Astrocyte (in vitro differentiated cells and primary cell): ENCODE measurements at regions not wholly inside any gene's neighbourhood (a gene's known extent, or its start where the extent isn't known, plus 50 kb on each side); places are given as distances from the start of the nearest gene placed in this dataset.
"Not testable (repeated sequence)": the region's sequence is repeated elsewhere in the genome, so short reads cannot be mapped to it uniquely, and the experiment has no call there.

Experiments
- DNase-seq: peaks from one replicate; pipeline ENCODE4 v3.0.0-alpha.2; 2010; ENCODE audit warnings: low read depth
- FAIRE-seq: peaks from 2 replicates; lab custom pipeline; 2011; peaks lifted over from hg19 to GRCh38; lab: Jason Lieb, UNC
- H2AFZ ChIP-seq: 2 replicates; pipeline ENCODE4 v1.6.0; 2012; ENCODE audit warnings: low read depth, low read length, inconsistent platforms
- H3K27ac ChIP-seq: 2 replicates; pipeline ENCODE4 v1.5.1; 2011; ENCODE audit warnings: low read depth, low read length, inconsistent platforms
- H3K27me3 ChIP-seq: 2 replicates; pipeline ENCODE4 v1.6.0; 2011; ENCODE audit warnings: low read length, inconsistent platforms; ENCODE audit not compliant: insufficient read depth
- H3K36me3 ChIP-seq: 2 replicates; pipeline ENCODE4 v1.5.1; 2011; ENCODE audit warnings: low read length, inconsistent platforms; ENCODE audit not compliant: insufficient read depth
- H3K4me1 ChIP-seq: 2 replicates; pipeline ENCODE4 v1.5.1; 2011; ENCODE audit warnings: low read length, inconsistent platforms; ENCODE audit not compliant: insufficient read depth
- H3K4me2 ChIP-seq: 2 replicates; pipeline ENCODE4 v1.6.0; 2012; ENCODE audit warnings: low read length, inconsistent platforms
- H3K4me3 ChIP-seq: 2 replicates; pipeline ENCODE4 v1.5.1; 2011; ENCODE audit warnings: low read depth, mild to moderate bottlenecking, low read length, inconsistent platforms; ENCODE audit not compliant: insufficient read depth
- H3K79me2 ChIP-seq: 2 replicates; pipeline ENCODE4 v1.6.0; 2012; ENCODE audit warnings: mild to moderate bottlenecking, low read length, inconsistent platforms; ENCODE audit not compliant: insufficient read depth
- H3K9ac ChIP-seq: 2 replicates; pipeline ENCODE4 v1.6.0; 2012; ENCODE audit warnings: mild to moderate bottlenecking, low read length, inconsistent platforms
- H3K9me3 ChIP-seq: 2 replicates; pipeline ENCODE4 v1.5.1; 2012; ENCODE audit warnings: low read depth, mild to moderate bottlenecking, low read length, inconsistent platforms; ENCODE audit not compliant: insufficient read depth
- H4K20me1 ChIP-seq: 2 replicates; pipeline ENCODE4 v1.6.0; 2012; ENCODE audit warnings: low read length, inconsistent platforms; ENCODE audit not compliant: insufficient read depth
- H3K27ac Mint-ChIP-seq: one replicate; pipeline ENCODE4 v1.8.0; 2021; ENCODE audit warnings: mild to moderate bottlenecking, mixed read lengths; ENCODE audit not compliant: unreplicated experiment
- H3K27me3 Mint-ChIP-seq: one replicate; pipeline ENCODE4 v1.8.0; 2021; ENCODE audit warnings: low read depth, mixed read lengths; ENCODE audit not compliant: unreplicated experiment
- H3K36me3 Mint-ChIP-seq: one replicate; pipeline ENCODE4 v1.8.0; 2021; ENCODE audit warnings: low read depth, mixed read lengths; ENCODE audit not compliant: unreplicated experiment
- H3K4me1 Mint-ChIP-seq: one replicate; pipeline ENCODE4 v1.8.0; 2021; ENCODE audit warnings: low read depth, mixed read lengths; ENCODE audit not compliant: unreplicated experiment
- H3K4me3 Mint-ChIP-seq: one replicate; pipeline ENCODE4 v1.8.0; 2021; ENCODE audit warnings: mild to moderate bottlenecking, moderate library complexity, mixed read lengths; ENCODE audit not compliant: unreplicated experiment
- H3K9me3 Mint-ChIP-seq: one replicate; pipeline ENCODE4 v1.8.0; 2021; ENCODE audit warnings: mild to moderate bottlenecking, mixed read lengths; ENCODE audit not compliant: unreplicated experiment

DNA sequence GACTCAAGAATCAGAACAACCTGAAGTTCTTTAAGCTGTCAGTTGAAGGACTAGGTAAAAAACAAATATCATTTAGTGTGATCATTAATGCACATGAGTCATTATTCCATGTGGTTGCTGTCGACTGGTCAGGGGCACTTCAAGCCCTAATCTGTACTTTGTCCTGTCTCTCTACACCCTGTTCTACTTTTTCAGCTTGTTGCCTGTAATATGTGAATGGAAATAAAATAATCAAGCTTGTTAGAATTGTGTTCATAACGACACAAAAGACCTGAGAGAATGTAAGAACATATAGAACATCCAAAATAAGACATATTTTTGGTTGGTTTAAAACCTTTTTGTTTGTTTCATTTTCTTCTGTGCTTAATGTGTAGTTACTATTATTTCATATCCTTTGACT is 87.4 kb upstream of the NBPF9 start:
- not testable (repeated sequence) for H3K27ac ChIP-seq, H3K4me1 ChIP-seq, H3K9me3 Mint-ChIP-seq, H3K27ac Mint-ChIP-seq, H4K20me1 ChIP-seq, H3K27me3 ChIP-seq, H3K4me3 Mint-ChIP-seq, H3K36me3 ChIP-seq, H3K4me1 Mint-ChIP-seq, H3K36me3 Mint-ChIP-seq, DNase-seq, H2AFZ ChIP-seq, H3K27me3 Mint-ChIP-seq, H3K9ac ChIP-seq, H3K4me3 ChIP-seq, H3K79me2 ChIP-seq, H3K9me3 ChIP-seq, FAIRE-seq
- H3K4me2 ChIP-seq, result peak overlapping the region; percentile 22

GRCh38 chr1:149196651-149197050 is 93.3 kb upstream of the NBPF9 start:
- not testable (repeated sequence) for H3K36me3 Mint-ChIP-seq, H4K20me1 ChIP-seq, H3K4me1 Mint-ChIP-seq, H3K9me3 ChIP-seq, FAIRE-seq, H3K4me3 Mint-ChIP-seq, H3K27me3 ChIP-seq, H3K9ac ChIP-seq, H3K27ac ChIP-seq, H3K79me2 ChIP-seq, H3K27me3 Mint-ChIP-seq, H3K36me3 ChIP-seq, H3K9me3 Mint-ChIP-seq, H3K4me2 ChIP-seq, H3K4me1 ChIP-seq, H3K4me3 ChIP-seq, H2AFZ ChIP-seq, H3K27ac Mint-ChIP-seq, DNase-seq

DNA sequence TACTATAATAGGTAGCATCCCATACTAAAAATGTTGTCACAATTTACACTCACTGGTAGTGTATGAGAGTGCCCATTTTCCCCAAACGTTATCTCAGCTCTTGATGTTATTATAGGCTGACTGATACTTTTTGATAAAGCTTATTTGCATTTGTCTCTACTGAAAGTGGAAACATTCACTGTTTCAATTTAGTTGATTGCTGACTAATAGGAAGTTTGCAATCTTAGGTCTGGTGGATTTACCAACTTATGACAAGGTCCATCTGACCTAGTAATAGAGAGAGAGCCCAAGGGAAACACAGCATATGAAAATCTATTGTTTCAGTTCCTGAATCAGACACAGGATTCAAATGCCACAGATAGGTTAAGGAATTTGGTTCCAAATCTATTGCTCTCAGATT is 97.2 kb upstream of the NBPF9 start:
- not testable (repeated sequence) for H2AFZ ChIP-seq, H3K27ac Mint-ChIP-seq, H3K27me3 Mint-ChIP-seq, H3K79me2 ChIP-seq, H3K9me3 Mint-ChIP-seq, H3K4me3 Mint-ChIP-seq, H3K27me3 ChIP-seq, H3K27ac ChIP-seq, H4K20me1 ChIP-seq, H3K4me3 ChIP-seq, H3K4me1 ChIP-seq, H3K9ac ChIP-seq, H3K4me2 ChIP-seq, FAIRE-seq, H3K36me3 Mint-ChIP-seq, H3K4me1 Mint-ChIP-seq, H3K9me3 ChIP-seq, H3K36me3 ChIP-seq
- peak; percentile 61 for DNase-seq

- not testable (repeated sequence) for H3K27ac Mint-ChIP-seq, H3K4me2 ChIP-seq, H4K20me1 ChIP-seq, H3K4me3 Mint-ChIP-seq, H3K4me1 ChIP-seq, H3K79me2 ChIP-seq, H3K27me3 ChIP-seq, H3K9me3 ChIP-seq, H3K9ac ChIP-seq, H3K9me3 Mint-ChIP-seq, H3K36me3 ChIP-seq, DNase-seq, H3K4me1 Mint-ChIP-seq, H3K36me3 Mint-ChIP-seq, H3K27me3 Mint-ChIP-seq, H2AFZ ChIP-seq, H3K4me3 ChIP-seq, H3K27ac ChIP-seq, FAIRE-seq
These were observed 98.9 kb upstream of the NBPF9 start for GRCh38 chr1:149202283-149202682.

DNA sequence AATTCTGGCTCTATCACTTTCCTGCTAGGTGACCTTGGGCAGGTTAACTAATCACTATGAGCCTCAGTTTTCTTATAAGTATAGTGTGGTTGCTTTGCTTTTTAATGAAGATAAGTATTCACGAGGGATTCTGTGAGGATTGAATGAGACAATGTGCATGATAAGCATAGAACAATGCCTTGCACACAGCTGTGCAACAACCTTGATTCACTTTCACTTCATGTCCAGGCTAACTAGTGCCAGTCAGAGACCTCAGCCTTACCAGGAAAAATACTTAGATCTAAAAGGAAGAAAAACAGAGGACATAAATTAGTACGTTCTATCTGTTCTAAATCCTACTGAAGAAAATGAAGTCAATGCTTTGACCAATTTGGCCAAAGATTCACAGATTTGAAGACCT is 101.0 kb upstream of the NBPF9 start:
- not testable (repeated sequence) for H3K9me3 Mint-ChIP-seq, H3K27ac ChIP-seq, FAIRE-seq

DNA sequence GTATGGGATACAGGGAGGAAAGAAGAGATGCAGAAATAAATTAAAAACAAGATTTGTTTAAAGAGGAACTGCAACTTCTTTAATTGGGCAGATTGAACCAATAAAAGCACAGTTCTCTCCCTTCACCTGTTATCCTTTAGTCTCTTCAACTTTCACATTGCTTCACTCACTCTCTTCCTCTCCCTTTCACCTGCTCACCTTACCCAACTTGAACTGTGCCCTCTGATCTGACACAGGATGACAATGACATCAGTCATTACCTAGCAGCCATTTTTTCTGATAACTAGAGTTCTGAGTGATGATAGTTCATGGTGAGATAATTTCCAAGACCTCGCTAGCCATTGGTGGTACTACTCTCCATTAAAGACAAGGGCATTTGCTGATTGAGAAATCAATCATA is 105.5 kb upstream of the NBPF9 start:
- not testable (repeated sequence) for H3K9me3 ChIP-seq, H2AFZ ChIP-seq, H4K20me1 ChIP-seq, H3K27me3 ChIP-seq, H3K36me3 ChIP-seq, H3K9me3 Mint-ChIP-seq, H3K4me3 Mint-ChIP-seq, H3K4me1 Mint-ChIP-seq, H3K27me3 Mint-ChIP-seq, H3K27ac Mint-ChIP-seq, H3K4me1 ChIP-seq, H3K79me2 ChIP-seq, DNase-seq, H3K4me2 ChIP-seq, H3K9ac ChIP-seq, H3K4me3 ChIP-seq, H3K27ac ChIP-seq, H3K36me3 Mint-ChIP-seq, FAIRE-seq

More for the DNA sequence above, 101.0 kb upstream of the NBPF9 start:
- not testable (repeated sequence) for H3K4me3 Mint-ChIP-seq, H3K4me1 ChIP-seq, H3K4me2 ChIP-seq, H3K36me3 ChIP-seq, H3K4me1 Mint-ChIP-seq, H2AFZ ChIP-seq, H3K9ac ChIP-seq, H3K27me3 ChIP-seq, H3K27ac Mint-ChIP-seq, H3K4me3 ChIP-seq, H3K27me3 Mint-ChIP-seq, DNase-seq, H4K20me1 ChIP-seq, H3K36me3 Mint-ChIP-seq, H3K9me3 ChIP-seq, H3K79me2 ChIP-seq
